ENCODE measurements at regions not wholly inside any gene's neighbourhood (a gene's known extent, or its start where the extent isn't known, plus 50 kb on each side); places are given as distances from the start of the nearest gene placed in this dataset.

- no peak for TF ChIP-seq CTCF (IDR thresholded peaks at IDR 0.05; ENCODE audit: insufficient read depth, low read length)
- no peak for TF ChIP-seq POLR2AphosphoS5 (IDR thresholded peaks at IDR 0.05; ENCODE audit: low read depth)
These were observed 69.8 kb upstream of the SPATA12 start for GRCh38 chr3:56990641-56991015.

All from HL-60 (cell line).